Activated CD4-positive, alpha-beta T cell treated with anti-CD3 and anti-CD28 coated beads, Interleukin-2, Interleukin-6, amounts not matched to agents 100 ng/mL and 50 ng/mL, durations not matched to agents 16 hours and 8 hours (primary cell): ENCODE measurements at regions not wholly inside any gene's neighbourhood (a gene's known extent, or its start where the extent isn't known, plus 50 kb on each side); places are given as distances from the start of the nearest gene placed in this dataset.

Experiments used
- DNase-seq: peaks from one replicate; pipeline ENCODE4 v3.0.0-alpha.2; 2020

DNA sequence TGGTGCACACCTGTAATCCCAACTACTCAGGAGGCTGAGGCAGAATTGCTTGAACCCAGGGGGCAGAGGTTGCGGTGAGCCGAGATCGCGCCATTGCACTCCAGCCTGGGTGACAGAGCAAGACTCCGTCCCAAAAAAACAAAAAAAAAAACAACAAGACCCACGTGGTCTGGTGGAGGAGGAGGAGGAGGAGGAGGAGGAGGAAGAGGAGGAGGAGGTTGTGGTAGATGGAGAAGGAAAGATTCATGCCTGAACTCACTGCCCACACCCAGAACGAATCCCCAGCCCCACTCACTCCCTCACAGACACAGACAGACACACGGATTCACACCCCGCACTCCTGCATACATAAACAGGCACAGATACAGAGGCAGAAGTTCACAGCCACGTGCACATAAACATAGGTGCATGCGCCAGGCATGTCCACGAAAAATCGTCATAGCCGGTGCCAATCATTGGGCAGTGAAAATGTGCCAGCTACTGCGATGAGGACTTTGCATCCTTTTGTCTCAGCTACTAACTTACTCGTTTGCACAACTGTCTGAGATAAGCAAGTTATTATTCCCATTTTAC lies 138.5 kb downstream of the WSCD1 start:
- DNase-seq = no peak

- no peak for DNase-seq
Observed at GRCh38 chr17:6205525-6205924, 135.3 kb downstream of the WSCD1 start.

DNA sequence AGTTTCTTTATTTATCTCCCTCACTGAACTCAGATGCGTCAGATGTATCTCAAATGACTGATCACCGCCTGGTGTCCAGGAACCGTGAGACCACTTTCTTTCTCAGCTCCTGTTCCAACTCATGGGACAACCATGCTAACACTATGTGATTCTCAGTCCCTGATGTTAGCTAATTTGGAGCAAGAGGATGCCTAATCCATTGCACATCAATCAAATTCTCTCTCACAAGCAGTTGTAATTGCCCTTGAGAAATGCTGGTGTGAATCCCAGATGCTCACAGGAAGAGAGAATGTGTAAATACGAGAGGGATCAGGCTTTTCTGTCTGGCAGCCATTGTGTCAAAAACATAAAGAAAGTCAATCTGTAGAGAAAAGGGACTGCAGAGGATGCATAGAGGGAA lies 134.9 kb downstream of the WSCD1 start:
- no peak for DNase-seq

DNA sequence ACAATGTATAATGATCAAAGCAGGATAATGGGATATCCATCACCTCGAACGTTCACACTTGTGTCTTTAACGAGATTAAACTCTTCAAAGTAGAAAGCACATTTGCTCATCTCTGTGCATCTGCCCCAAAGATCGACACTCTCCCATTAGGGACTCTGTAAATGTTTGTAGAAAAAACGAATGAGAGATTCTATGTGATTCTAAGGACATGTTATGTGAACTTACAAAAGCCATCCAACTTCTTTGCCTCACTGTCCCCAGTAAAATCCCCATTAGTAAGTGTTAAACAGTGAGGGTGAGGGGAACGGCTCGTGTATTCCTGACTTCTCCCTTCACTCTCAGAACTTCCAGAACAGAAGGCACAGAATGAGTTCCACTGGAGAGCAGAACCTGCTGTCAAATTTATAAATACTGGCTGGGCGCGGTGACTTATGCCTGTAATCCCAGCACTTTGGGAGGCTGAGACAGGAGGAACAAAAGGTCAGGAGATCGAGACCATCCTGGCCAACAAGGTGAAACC lies 134.1 kb downstream of the WSCD1 start:
- DNase-seq = no peak

GRCh38 chr17:6196355-6196754 lies 126.2 kb downstream of the WSCD1 start:
- no peak for DNase-seq

- DNase-seq = no peak
Observed at GRCh38 chr17:6195123-6195522, 124.9 kb downstream of the WSCD1 start.

DNA sequence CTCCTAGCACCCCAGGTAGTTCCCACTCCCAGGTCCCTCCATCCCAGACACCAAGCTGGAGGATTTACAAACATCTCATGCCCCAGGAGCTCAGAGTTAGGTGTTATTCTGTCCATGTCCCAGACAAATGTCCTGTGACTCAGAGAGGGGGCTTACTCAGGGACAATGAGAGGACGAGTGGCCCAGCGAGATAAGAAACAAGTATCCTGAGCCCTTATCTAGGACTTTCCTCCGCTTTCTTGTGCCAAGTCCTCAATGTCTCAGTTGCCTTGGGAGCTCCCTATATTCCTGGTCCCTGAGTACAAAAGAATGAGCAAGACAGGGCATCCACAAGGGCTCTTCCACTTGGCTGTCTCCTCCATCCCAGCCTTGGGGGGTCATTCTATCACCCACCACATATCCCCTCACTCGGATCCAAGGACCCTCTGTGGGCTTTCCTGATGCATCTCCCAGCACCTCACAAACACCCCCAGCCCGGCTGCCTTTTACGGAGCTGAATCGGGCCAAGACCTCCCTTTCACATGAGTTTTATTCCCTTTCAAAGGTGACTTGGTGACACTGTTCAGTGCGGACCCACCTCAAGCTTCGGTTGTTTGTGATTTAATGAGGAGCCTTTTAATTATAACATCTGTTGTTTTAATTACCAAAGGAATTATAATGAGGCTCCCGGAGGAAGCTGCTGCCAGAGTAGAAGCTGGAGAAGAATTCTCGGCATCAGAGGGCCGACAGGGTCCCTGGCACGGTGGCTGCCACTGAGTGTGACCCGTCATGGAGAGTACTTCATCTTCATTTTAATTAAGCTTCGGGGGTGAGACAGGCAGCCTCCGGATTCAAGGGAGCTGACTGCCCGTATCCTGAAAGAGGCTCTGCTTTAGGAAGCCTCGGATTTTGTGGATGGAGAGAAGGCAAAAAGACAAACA lies 121.5 kb downstream of the WSCD1 start:
- no peak for DNase-seq

- no peak for DNase-seq
Observed at GRCh38 chr17:6187836-6188235, 117.7 kb downstream of the WSCD1 start.

GRCh38 chr17:6186998-6187397 lies 116.8 kb downstream of the WSCD1 start:
- DNase-seq = no peak

GRCh38 chr17:6184508-6184907 lies 114.3 kb downstream of the WSCD1 start:
- DNase-seq = no peak

DNA sequence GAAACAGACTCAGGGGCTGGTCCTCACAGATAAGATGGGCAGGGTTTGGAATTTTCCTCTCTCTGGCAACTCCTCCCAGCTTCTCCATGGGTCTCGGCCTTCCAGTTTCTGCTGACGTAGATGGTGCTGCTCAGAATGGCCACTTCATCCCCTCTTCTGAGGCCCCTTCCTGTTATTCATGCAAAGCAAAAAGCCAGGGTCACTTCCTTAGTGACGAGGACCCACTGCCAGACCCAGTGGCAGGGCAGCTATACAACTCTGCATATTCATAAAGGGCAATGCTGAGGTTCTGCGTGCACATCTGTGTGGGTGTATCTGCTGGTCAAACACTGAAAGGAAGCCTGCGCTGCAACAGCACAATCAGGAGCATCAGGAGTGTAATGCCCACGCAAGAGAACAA lies 108.8 kb downstream of the WSCD1 start:
- no peak for DNase-seq

DNA sequence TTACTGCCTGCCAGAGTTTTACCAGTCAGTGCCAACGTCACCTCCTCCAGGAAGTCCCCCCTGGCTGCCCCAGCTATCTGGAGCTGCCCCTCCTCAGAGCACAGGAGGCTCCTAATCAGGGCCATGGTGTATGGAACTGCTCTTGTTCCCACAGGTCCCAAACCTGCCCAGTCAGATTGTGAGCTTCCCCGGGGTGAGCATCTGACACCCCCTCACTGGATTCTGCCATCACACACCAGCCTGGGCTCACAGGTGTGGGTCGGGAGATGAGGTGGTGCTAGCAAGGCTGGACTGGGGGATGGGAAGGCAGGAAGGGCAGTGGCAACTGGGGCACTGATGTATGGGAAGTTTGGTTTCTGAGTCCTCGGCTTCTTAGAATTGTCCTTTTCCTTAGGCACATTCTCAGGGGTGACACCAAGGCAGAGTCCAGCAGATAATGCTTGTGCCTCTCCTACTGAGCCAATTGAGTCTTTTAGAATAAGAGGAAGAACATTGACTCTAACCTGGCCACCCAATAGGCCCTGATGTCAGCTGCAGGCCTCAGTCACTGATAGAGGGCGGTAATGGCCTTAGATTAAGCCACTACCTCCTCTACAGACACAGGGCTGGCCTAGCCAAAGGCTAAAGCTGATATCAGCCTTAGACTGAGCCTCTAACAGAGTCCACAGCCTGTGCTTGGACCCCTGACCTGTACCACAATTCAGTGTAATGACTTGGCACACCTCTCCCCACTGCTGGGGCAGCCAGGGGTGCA lies 107.9 kb downstream of the WSCD1 start:
- DNase-seq = no peak
